GM18870 (cell line): ENCODE measurements at regions not wholly inside any gene's neighbourhood (a gene's known extent, or its start where the extent isn't known, plus 50 kb on each side); places are given as distances from the start of the nearest gene placed in this dataset.
"Not testable (repeated sequence)": the region's sequence is repeated elsewhere in the genome, so short reads cannot be mapped to it uniquely, and the experiment has no call there.

Experiments
- ATAC-seq: cut with Tn5 transposase; IDR thresholded peaks from one replicate; pipeline ENCODE4 v1.9.1; 2021; ENCODE audit warnings: moderate library complexity; ENCODE audit not compliant: unreplicated experiment

DNA sequence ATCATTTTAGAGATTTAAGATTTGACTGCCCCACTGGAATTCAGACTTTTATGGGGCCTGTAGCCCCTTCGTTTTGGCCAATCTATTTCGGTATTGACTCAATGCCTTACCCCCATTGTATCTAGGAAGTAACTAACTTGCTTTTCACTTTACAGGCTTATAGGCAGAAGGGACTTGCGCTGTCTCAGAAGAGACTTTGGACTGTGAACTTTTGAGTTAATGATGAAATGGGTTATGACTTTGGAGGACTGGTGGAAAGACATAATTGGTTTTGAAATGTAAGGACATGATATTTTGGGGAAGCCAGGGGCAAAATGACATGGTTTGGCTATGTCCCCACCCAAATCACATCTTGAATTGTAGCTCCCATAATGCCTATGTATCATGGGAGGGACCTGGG is 463.0 kb upstream of the KLHL1 start:
- no peak for ATAC-seq

DNA sequence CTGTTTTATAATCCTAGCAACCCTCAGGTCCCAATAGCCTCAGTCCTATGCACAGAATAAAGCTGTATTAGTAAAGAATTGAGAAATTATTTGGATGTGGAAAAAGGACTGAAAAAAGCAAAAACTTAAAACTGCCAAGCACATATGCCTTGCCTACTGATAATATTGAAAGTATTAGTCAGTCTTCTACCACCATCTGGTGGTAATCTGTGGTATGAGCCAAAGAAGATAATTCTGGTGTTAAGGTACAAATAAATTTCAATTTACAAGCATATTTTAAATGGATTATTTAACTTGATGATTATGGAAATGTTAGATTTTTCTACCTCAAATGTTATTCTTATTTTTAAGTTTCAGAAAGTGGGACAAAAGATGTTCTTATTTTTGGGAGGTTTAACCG is 460.3 kb upstream of the KLHL1 start:
- peak; percentile 78 for ATAC-seq

DNA sequence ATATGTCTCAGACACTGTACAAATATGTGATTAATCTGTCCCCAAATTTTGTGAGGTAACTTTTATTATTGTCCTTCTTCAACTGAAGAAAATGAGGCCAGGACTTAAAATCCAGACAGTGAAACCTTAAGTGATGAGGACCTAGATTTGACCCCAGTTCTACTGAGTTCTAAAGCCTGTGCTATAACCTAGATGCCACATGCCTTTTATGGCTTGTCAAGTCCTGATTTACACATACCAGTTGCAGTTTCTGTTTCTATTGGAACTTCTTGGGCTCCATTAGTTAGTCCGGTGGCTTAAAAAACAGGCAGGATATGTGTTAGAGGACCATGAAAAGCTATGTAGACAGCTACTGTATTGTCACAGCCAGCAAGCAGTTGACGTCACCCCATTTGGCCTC is 436.5 kb upstream of the KLHL1 start:
- ATAC-seq = no peak

- no peak for ATAC-seq
Observed at GRCh38 chr13:70541451-70541850, 433.2 kb upstream of the KLHL1 start.

DNA sequence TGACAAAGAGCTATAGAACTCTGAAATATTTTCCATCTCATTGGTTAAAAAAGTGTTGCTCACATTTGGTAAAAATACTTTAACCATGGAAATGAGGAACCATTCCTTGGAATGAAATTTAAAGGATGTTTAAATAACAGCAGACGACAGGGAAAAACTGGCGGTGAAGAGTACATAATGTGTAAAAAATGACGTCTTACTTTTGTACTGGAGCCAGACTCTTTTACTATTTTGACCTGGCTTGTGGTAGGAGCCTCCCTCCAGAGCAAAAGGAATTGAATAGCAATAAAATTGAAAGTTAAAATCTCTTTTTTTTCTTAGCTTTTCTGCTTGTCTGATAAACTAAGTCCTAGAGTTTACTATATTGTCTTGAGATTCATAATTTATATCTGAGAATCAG is 426.2 kb upstream of the KLHL1 start:
- ATAC-seq = no peak

GRCh38 chr13:70529652-70530051 is 421.4 kb upstream of the KLHL1 start:
- ATAC-seq = no peak

- ATAC-seq = no peak
Observed at GRCh38 chr13:70527599-70527998, 419.3 kb upstream of the KLHL1 start.

DNA sequence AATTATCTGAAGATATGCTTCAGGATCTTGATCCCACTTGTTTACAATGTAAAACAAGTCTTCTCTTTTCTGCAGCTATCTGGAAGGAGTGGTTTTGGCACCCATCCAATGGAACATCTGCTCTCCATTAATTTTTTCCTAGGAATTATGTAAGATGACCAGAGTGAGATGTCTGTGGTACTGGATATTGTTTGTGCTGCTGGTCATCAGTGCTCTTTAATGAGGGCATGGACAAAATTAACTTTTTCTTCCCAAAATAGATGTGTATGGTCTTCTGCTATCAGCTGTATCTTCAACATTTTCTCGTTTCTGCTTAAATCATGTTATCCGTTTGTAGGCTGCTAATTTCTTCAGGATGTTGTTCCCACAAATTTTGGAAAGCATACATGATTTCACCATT is 415.4 kb upstream of the KLHL1 start:
- ATAC-seq = no peak

DNA sequence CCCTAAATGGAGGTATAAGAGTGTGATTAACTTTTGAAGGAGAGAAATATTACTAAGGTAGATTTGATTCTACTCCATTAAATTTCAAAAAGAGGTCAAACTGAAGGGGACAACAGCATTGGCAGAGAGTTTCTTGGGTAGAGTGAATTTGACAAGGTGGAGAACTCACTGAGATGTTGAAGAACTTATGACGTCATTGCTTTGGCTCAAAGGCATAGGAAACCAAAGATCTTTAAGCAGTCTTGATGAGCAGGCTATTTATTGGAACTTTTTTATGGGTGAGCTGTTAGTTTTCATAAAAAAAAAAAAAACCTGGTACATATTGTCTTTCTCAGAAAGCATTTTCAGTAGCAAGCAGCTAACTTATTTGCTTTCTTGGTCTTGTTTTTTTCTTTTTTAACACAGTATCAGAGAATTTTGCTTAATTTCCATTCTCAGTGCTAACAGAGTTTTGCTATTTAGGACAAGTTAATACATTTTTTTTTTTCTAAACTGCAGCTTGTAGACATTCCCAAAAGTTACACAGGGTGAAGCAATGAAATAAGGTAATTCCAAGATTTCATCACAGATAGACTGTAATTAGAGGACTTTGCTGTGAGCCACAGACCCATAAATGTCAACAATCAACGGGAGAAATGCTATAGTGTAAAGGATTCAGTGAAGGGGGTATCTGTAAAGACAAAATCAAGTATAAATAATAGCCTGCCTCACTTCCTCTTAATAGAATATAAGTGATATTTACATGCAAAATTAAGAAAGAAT is 412.2 kb upstream of the KLHL1 start:
- no peak for ATAC-seq

DNA sequence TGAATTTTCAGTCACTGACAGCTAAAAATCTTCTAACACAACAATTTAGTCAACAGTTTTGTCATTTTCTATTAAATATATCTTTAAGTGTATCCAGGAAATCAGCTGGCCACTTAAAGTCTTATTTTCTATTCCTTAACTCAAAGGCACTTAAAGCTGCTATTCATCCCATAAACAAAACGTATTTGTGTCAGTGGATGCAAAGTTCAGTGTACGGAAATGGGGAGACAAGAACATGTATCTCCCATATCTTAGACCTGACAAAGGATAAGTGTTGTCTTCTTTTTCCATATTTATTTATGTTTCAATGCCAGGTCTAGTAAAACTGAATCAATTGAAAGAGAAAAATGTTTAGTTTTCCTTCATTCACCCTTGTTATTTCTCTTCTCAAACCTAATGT is 409.8 kb upstream of the KLHL1 start:
- no peak for ATAC-seq

DNA sequence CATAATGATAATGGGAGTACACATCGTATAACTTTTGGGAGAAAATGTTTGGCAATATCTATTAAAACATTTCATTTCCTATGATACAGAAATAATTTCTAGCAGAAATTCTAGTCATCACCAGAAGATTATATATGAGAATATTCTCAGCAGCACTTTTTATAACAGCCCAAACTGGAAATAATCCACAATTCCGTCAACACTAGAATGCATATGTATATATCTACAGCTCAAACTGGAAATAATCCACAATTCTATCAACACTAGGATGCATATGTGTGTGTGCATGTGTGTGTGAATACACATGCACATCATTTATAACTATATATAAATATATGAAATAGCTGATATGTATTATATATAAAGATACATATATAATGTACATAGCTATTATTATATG is 408.0 kb upstream of the KLHL1 start:
- ATAC-seq = no peak

GRCh38 chr13:70511861-70512417 is 403.7 kb upstream of the KLHL1 start:
- not testable (repeated sequence) for ATAC-seq

DNA sequence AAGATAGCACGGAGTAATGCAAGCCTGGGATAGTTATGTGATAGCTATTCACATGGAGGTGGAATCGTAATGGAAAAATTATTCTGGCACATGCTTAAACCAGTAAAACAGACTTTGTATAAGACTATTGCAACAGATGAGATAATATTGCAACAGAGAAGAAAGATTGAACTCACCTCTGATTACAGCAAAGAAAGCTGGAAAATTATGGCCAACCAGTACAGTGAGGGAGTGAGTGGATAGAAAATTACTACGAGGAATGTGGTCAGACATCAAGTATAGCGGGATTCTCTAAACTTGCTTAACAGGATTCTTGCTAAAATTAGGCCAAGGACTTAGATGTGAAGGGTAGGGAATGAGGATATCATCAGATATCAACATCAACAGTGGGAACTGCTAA is 397.6 kb upstream of the KLHL1 start:
- ATAC-seq = no peak

- no peak for ATAC-seq
Observed at GRCh38 chr13:70502944-70503343, 394.7 kb upstream of the KLHL1 start.

DNA sequence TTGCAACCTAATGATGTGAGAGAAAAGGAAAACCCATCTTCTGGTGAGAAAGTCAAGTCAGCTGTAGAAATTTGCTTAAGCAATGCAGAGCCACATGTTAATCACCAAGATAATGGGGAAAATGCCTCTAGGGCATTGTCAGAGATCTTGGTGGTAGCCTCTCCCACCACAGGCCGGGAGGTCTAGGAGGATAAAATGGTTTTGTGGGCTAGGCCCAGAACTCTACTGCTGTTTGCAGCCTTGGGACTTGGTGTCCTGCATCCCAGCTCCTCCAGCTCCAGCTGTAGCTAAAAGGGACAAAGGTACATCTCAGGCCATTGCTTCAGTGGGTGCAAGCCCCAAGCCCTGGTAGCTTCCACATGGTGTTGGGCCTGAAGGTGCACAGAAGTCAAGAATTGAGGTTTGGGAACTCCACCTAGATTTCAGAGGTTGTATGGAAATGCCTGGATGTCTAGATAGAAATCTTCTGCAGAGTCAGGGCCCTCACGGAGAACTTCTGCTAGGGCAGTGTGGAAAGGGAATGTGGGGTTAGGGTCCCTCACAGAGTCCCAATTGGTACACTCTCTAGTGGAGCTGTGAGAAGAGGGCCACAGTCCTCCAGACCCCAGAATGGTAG is 382.2 kb upstream of the KLHL1 start:
- ATAC-seq = no peak

- ATAC-seq = no peak
Observed at GRCh38 chr13:70484931-70485330, 376.7 kb upstream of the KLHL1 start.

DNA sequence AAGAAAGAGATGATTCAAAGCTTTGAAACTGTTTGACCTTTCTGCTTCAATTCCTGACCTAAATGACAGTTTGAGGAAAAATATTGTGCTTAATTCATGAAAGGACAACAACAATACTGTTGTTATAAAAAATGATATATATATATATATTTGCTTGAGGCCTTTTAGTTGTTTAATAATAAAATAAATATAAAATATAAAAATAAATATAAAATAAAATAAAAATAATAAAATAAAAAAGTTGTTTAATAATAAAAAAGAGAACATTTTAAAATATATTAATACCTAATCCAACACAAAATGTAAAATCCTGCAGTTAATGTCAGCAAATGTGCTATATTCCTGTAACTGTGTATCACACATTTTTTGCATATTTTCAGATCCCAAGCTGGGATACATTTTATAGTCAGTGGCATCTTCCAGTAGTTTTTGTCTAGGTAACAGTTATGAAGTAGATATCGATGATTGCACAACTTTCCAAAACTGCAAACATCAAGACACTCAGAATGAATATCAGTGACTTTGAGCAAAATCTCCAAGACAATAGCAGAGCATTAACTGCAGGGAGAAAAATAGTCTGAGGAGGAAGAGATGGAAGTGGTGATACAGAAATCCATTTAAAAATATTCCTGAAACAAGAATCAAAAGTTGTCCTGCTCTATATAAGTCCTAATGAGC is 375.5 kb upstream of the KLHL1 start:
- ATAC-seq = no peak

- ATAC-seq = no peak
Observed at GRCh38 chr13:70473907-70474306, 365.7 kb upstream of the KLHL1 start.

DNA sequence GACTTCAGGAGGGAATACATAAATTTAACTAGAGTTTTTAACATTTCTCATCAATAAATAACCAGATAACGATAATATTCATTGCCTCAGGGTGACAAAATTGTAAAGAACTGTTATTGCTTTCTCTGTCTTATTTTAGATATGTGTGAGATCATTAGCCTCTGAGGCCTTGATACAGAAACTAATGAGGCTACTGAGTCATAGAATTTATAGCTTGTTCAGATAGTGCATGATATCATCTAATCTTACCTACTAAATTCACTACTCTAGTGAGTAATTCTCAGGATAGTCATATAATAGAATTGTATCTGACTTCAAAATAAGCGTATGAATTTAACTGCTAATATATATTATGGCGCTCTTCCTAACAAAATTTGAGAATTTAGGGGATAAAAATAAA is 360.8 kb upstream of the KLHL1 start:
- ATAC-seq = no peak

DNA sequence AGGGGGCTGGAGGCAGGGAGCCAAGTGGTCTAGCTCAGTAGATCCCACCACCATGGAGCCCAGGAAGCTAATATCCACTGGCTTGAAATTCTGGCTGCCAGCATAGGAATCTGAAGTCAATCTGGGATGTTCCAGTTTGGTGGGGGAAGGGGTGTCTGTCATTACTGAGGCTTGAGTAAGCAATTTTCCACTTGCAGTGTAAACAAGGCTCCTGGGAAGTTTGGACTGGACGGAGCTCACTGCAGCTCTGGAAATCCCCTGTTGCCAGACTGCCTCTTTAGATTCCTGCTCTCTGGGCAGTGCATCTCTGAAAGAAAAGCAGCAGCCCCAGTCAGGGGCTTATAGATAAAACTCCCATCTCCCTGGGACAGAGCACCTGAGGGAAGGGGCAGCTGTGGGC is 349.2 kb upstream of the KLHL1 start:
- ATAC-seq = no peak

DNA sequence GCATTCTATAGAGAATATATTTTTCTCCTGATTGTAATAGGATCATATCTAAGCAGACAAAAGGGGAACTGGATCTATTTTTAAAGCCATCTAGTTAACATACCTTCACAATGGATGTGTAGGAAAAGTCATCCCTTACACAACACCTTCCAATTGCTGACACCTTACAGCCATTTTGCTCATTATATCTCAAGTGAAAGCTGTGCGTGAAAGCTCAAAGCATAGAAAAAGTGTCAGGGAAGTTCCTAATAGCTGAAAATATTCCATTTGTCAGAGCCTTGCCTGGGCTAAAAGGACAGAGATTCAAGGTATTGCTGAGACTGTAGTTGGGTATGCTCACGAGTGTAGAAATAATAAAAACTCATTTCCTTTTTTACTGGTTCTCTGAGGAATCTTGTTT is 340.6 kb upstream of the KLHL1 start:
- ATAC-seq = no peak

- ATAC-seq = no peak
Observed at GRCh38 chr13:70432276-70432805, 324.1 kb upstream of the KLHL1 start.
